Keratinocyte (primary cell): ENCODE measurements at regions not wholly inside any gene's neighbourhood (a gene's known extent, or its start where the extent isn't known, plus 50 kb on each side); places are given as distances from the start of the nearest gene placed in this dataset.
A peak's percentile ranks its signal among the peaks of the same experiment; 100 is the strongest.

Experiments
- DNase-seq: peaks from one replicate; pipeline ENCODE4 v3.0.0-alpha.2; 2011; ENCODE audit warnings: low read depth, missing footprints, low spot score
- FAIRE-seq: peaks from 2 replicates; lab custom pipeline; 2011; peaks lifted over from hg19 to GRCh38; lab: Jason Lieb, UNC
- H2AFZ ChIP-seq: 2 replicates; pipeline ENCODE4 v1.6.0; 2012; ENCODE audit warnings: low read length, control low read depth, inconsistent platforms; ENCODE audit not compliant: control insufficient read depth
- H3K27ac ChIP-seq: 2 replicates; pipeline ENCODE4 v1.5.1; 2011; ENCODE audit warnings: low read length; ENCODE audit not compliant: control insufficient read depth, insufficient read depth
- H3K27me3 ChIP-seq: 3 replicates; pipeline ENCODE4 v1.6.0; 2011; ENCODE audit warnings: low read length; ENCODE audit not compliant: control insufficient read depth, insufficient read depth; ENCODE audit errors: extremely low read depth
- H3K36me3 ChIP-seq, 2 experiments: 2 replicates in 1 of 2; 3 replicates in 1 of 2; pipeline ENCODE4 v1.5.1; 2011; ENCODE audit warnings: low read length in 2 of 2, mild to moderate bottlenecking in 1 of 2; ENCODE audit not compliant: control insufficient read depth in 2 of 2, insufficient read depth in 2 of 2; ENCODE audit errors: extremely low read depth in 1 of 2
- H3K4me1 ChIP-seq: 3 replicates; pipeline ENCODE4 v1.5.1; 2011; ENCODE audit warnings: low read length; ENCODE audit not compliant: control insufficient read depth, insufficient read depth; ENCODE audit errors: extremely low read depth
- H3K4me2 ChIP-seq: 3 replicates; pipeline ENCODE4 v1.6.0; 2011; ENCODE audit warnings: low read depth, low read length; ENCODE audit not compliant: control insufficient read depth, insufficient read depth; ENCODE audit errors: extremely low read depth
- H3K4me3 ChIP-seq, 3 experiments: fragments of 200-600 bp in 1 of 3; sonication (generic) in 1 of 3; 2 replicates in 2 of 3; 3 replicates in 1 of 3; pipeline ENCODE4 v1.5.1; 2011 to 2016; ENCODE audit warnings: low read length in 3 of 3, mild to moderate bottlenecking in 3 of 3, control low read depth in 2 of 3, inconsistent platforms in 1 of 3, low read depth in 1 of 3, mixed read lengths in 1 of 3, mixed run types in 1 of 3, moderate library complexity in 1 of 3; ENCODE audit not compliant: control insufficient read depth in 2 of 3, insufficient read depth in 2 of 3; ENCODE audit errors: extremely low read depth in 1 of 3
- H3K79me2 ChIP-seq: 2 replicates; pipeline ENCODE4 v1.6.0; 2012; ENCODE audit warnings: low read length; ENCODE audit not compliant: control insufficient read depth, insufficient read depth
- H3K9ac ChIP-seq: 3 replicates; pipeline ENCODE4 v1.6.0; 2011; ENCODE audit warnings: low read length; ENCODE audit not compliant: control insufficient read depth, insufficient read depth; ENCODE audit errors: extremely low read depth
- H3K9me1 ChIP-seq: 3 replicates; pipeline ENCODE4 v1.6.0; 2011; ENCODE audit warnings: low read length; ENCODE audit not compliant: control insufficient read depth, insufficient read depth; ENCODE audit errors: extremely low read depth
- H3K9me3 ChIP-seq: 2 replicates; pipeline ENCODE4 v1.5.1; 2012; ENCODE audit warnings: low read depth, low read length; ENCODE audit not compliant: control insufficient read depth
- H4K20me1 ChIP-seq: 3 replicates; pipeline ENCODE4 v1.6.0; 2011; ENCODE audit warnings: low read length; ENCODE audit not compliant: control insufficient read depth, insufficient read depth; ENCODE audit errors: extremely low read depth
- CTCF ChIP-seq, 3 experiments: IDR thresholded peaks in 1 of 3; conservative IDR thresholded peaks in 1 of 3; optimal IDR thresholded peaks in 1 of 3; 2 replicates in 2 of 3; 3 replicates in 1 of 3; pipeline versions ENCODE3 to v1.5.1; 2011; ENCODE audit warnings: low read length in 3 of 3, mild to moderate bottlenecking in 3 of 3, moderate library complexity in 2 of 3, control low read depth in 1 of 3, inconsistent platforms in 1 of 3; ENCODE audit not compliant: insufficient read depth in 2 of 3; ENCODE audit errors: extremely low read depth in 1 of 3
- EZH2 ChIP-seq: IDR thresholded peaks from one replicate; pipeline ENCODE4 v1.6.1; 2012; ENCODE audit warnings: inconsistent platforms, mild to moderate bottlenecking, low read length, moderate library complexity
- dilution Hi-C: fragments of 300-500 bp; cut with MboI; formaldehyde crosslinking; loops from one replicate; pipeline ENCODE4 v1.7.0; 2020; ENCODE audit warnings: low sequenced_read_pairs; ENCODE audit not compliant: extremely low pct_ligation_motif_present

DNA sequence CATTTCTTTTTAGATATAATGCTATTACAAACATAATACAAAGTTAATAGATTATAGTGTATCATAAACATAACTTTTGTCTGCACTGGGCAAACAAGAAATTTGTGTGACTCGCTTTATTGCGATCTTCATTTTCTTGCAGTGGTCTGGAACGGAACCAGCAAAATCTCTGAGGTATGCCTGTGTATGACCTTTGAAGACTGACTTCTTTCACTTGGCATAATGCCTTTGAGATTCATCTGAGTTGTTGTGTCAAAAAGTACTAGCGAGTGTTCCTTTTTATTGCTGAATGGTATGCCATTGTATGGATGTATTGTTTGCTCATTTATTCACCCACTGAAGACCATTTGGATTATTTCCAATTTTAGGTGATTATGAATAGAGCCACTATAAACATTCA, 69.2 kb downstream of the TANC2 start:
- no peaks in the 10 kb centered on the region for H3K9me3 ChIP-seq
- peaks cover 53% of the 10 kb centered on the region for H3K79me2 ChIP-seq
- H3K27me3 ChIP-seq, result no peaks in the 10 kb centered on the region
- no peak overlapping the region for H3K9ac ChIP-seq
- H2AFZ ChIP-seq, result no peak overlapping the region
- H3K36me3 ChIP-seq, result peaks cover 1 to 3% of the 10 kb centered on the region in 2 experiments
- H3K4me1 ChIP-seq, result peaks cover 21% of the 10 kb centered on the region
- no peak for TF ChIP-seq CTCF (optimal IDR thresholded peaks at IDR 0.05 in 1 of 3, IDR thresholded peaks at IDR 0.05 in 1 of 3, conservative IDR thresholded peaks at IDR 0.05 in 1 of 3; ENCODE audit: extremely low read depth in 1 of 3, insufficient read depth in 2 of 3, low read length in 3 of 3)
- no peak for TF ChIP-seq EZH2
- H4K20me1 ChIP-seq, result no peaks in the 10 kb centered on the region
- H3K27ac ChIP-seq, result no peak overlapping the region
- H3K4me3 ChIP-seq, result no peak overlapping the region
- H3K9me1 ChIP-seq, result no peaks in the 10 kb centered on the region
- FAIRE-seq (peak; percentile 5), DNase-seq (peak; percentile 30)
- H3K4me2 ChIP-seq, result peak overlapping the region; percentile 29
- dilution Hi-C loops, result no loop called here

DNA sequence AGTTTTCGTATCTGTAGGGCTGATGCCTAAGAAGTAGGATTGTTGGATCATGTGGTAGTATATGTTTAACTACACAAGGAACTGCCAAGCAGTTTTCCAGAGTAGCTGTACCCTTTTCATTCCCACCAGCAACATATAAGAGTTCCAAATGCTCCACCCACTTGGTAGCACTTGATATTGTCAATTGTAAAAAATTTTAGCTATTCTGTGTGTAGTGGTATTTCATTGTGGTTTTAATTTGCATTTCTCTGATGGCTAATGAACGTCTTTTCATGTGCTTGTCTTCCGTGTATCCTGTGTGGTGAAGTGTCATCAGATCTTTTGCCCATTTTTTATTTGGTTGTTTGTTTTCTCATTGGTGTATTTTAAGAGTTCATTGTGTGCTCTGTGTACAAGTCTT, 69.7 kb downstream of the TANC2 start:
- Histone ChIP-seq H3K9me3 (no peaks in the 10 kb centered on the region), H3K4me1 (peaks cover 25% of the 10 kb centered on the region), H2AFZ (no peak overlapping the region), H3K27ac (peak overlapping the region; percentile 22), H3K4me2 (no peak overlapping the region), H3K36me3 (peaks cover 0 to 1% of the 10 kb centered on the region in 2 experiments), H3K9ac (no peak overlapping the region), H3K4me3 (no peak overlapping the region), H3K9me1 (no peaks in the 10 kb centered on the region), H4K20me1 (no peaks in the 10 kb centered on the region), H3K27me3 (no peaks in the 10 kb centered on the region), H3K79me2 (peaks cover 53% of the 10 kb centered on the region)
- no peak for DNase-seq
- dilution Hi-C loops, result no loop called here
- no peak for TF ChIP-seq EZH2
- no peak for FAIRE-seq

- Histone ChIP-seq H2AFZ (no peak overlapping the region), H3K79me2 (peaks cover 50% of the 10 kb centered on the region), H3K9ac (no peak overlapping the region), H3K9me3 (no peaks in the 10 kb centered on the region), H3K36me3 (no peaks in the 10 kb centered on the region), H3K9me1 (no peaks in the 10 kb centered on the region), H3K4me3 (no peak overlapping the region), H3K27ac (no peak overlapping the region), H4K20me1 (no peaks in the 10 kb centered on the region), H3K4me2 (peak overlapping the region; percentile 31), H3K27me3 (no peaks in the 10 kb centered on the region), H3K4me1 (peaks cover 34% of the 10 kb centered on the region)
- no peak for DNase-seq
- TF ChIP-seq CTCF (optimal IDR thresholded peaks at IDR 0.05 in 1 of 3, IDR thresholded peaks at IDR 0.05 in 1 of 3, conservative IDR thresholded peaks at IDR 0.05 in 1 of 3; ENCODE audit: extremely low read depth in 1 of 3, insufficient read depth in 2 of 3, low read length in 3 of 3) (no peak), EZH2 (no peak)
- dilution Hi-C loops, result no loop called here
- FAIRE-seq, result peak; percentile 5
Measured at GRCh38 chr17:63039342-63039741, 73.3 kb downstream of the TANC2 start.
